ENCODE measurements at regions not wholly inside any gene's neighbourhood (a gene's known extent, or its start where the extent isn't known, plus 50 kb on each side); places are given as distances from the start of the nearest gene placed in this dataset.

GRCh38 chr6:23524548-23524947 lies 601.5 kb upstream of the NRSN1 start:
- TF ChIP-seq MEIS1 (CRISPR knock-in tag; IDR thresholded peaks at IDR 0.05; ENCODE audit: borderline replicate concordance) (no peak), ZNF558 (tag by site-specific recombination; IDR thresholded peaks at IDR 0.05) (no peak), TCF7L2 (IDR thresholded peaks at IDR 0.05; ENCODE audit: borderline replicate concordance, low read depth, low read length) (no peak), CTCF (tag by site-specific recombination; IDR thresholded peaks at IDR 0.05) (no peak), KLF9 (tag by site-specific recombination; IDR thresholded peaks at IDR 0.05; ENCODE audit: low read depth) (no peak), ZNF585B (tag by site-specific recombination; IDR thresholded peaks at IDR 0.05) (no peak), ZNF37A (tag by site-specific recombination; IDR thresholded peaks at IDR 0.05) (no peak), ZNF777 (tag by site-specific recombination; IDR thresholded peaks at IDR 0.05; ENCODE audit: borderline replicate concordance) (no peak), RBAK (tag by site-specific recombination; IDR thresholded peaks at IDR 0.05) (no peak), ZNF311 (tag by site-specific recombination; IDR thresholded peaks at IDR 0.05; ENCODE audit: borderline replicate concordance) (no peak), ZNF843 (tag by site-specific recombination; IDR thresholded peaks at IDR 0.05) (no peak), ZNF529 (tag by site-specific recombination; IDR thresholded peaks at IDR 0.05; ENCODE audit: insufficient replicate concordance) (no peak), ZFHX2 (tag by site-specific recombination; conservative IDR thresholded peaks at IDR 0.05) (no peak), ZNF660 (tag by site-specific recombination; IDR thresholded peaks at IDR 0.05) (no peak)
